HAP-1 (cell line): ENCODE measurements at regions not wholly inside any gene's neighbourhood (a gene's known extent, or its start where the extent isn't known, plus 50 kb on each side); places are given as distances from the start of the nearest gene placed in this dataset.
"Not testable (repeated sequence)": the region's sequence is repeated elsewhere in the genome, so short reads cannot be mapped to it uniquely, and the experiment has no call there.

ENCODE experiments used
- DNase-seq, 2 experiments: peaks; one replicate each; pipeline ENCODE4 v3.0.0-alpha.2; 2016 to 2020; ENCODE audit warnings: low spot score in 2 of 2
- H3K27me3 ChIP-seq: fragments of 250-450 bp; sonication (Bioruptor Pico); 2 replicates; pipeline ENCODE4 v1.5.1; 2020; ENCODE audit warnings: low read depth, mild to moderate bottlenecking, moderate library complexity
- H3K36me3 ChIP-seq: fragments of 250-450 bp; sonication (Bioruptor Pico); replicated peaks from 2 replicates; pipeline ENCODE4 v1.5.1; 2020; ENCODE audit warnings: mild to moderate bottlenecking
- H3K4me1 ChIP-seq: fragments of 250-450 bp; sonication (Bioruptor Pico); 2 replicates; pipeline ENCODE4 v1.5.1; 2020; ENCODE audit warnings: mild to moderate bottlenecking
- H3K4me3 ChIP-seq: fragments of 250-450 bp; sonication (Bioruptor Pico); 2 replicates; pipeline ENCODE4 v1.5.1; 2020; ENCODE audit warnings: mild to moderate bottlenecking, moderate library complexity
- H3K9me3 ChIP-seq: fragments of 250-450 bp; sonication (Bioruptor Pico); 2 replicates; pipeline ENCODE4 v1.5.1; 2020; ENCODE audit warnings: mild to moderate bottlenecking, moderate library complexity
- in situ Hi-C: fragments of 300-500 bp; cut with MboI; formaldehyde crosslinking; loops from 3 replicates; pipeline ENCODE4 v1.14.3; 2020; ENCODE audit warnings: low sequenced_read_pairs, inconsistent platforms, mixed read lengths

DNA sequence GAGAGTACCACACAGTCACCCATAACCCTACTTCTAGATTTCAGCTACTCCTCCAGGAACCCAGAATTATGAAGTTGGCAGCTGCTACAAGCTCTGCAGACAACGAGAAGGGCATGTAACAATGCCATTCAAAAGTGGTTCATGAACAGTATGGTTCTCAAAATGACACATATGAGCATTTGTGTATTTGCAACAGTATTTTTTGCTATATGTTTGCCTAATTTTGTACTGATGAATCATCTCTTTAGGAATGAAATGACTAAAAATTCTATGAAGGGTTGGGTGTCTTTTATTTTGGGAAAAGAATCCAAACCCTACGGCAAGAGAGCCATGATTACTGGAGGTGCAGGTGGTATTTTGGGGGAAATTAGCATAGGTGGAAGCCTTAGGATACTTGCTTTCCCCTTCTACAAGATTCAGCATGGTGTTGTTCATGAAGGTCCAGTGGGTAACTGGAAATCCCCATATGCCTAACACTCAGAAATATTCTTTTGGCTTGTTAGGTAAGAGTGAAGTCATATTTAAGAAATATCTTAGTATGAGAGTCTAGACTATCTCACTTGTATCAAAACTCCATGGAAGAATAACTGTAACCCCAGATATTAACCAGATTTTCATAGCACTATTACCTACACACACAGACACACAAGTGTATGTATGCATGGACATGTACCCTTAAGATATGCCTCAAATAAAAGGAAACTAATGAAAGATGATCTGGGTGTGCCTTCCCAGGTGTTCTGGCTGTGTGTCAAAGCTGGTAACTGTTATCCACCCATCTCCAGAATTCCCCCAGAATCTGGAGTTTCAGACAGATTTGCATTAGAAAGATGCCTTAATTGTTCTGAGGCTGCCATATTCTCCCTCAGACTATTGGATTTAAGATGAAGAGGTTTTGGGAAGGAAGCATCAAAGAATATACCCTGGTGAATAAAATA is 688.2 kb upstream of the SOX9 start:
- no peak overlapping the region for H3K4me3 ChIP-seq

DNA sequence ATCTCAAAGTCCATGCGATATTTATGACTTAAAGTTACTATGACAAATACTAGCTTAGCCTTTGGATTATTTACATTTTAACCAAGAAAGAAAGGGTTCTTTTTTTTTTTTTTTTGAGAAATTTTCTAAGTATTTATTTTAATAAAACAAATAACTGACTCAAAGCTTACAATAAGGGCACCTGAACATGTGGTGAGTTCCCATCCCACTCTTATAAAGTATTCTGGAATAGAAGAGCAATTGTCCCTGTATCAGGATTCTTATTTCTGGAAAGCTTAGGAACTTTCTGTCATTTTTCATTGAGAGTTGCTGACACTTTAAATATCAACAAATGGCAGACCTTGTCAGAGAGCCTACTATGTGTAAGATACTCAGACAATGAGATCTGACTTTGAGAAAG is 686.1 kb upstream of the SOX9 start:
- Histone ChIP-seq H3K4me3 (no peak overlapping the region), H3K36me3 (no peaks in the 10 kb centered on the region), H3K27me3 (no peaks in the 10 kb centered on the region), H3K4me1 (no peaks in the 10 kb centered on the region), H3K9me3 (no peaks in the 10 kb centered on the region)
- DNase-seq = no peak
- in situ Hi-C loops = no loop called here

More for the DNA sequence above, 688.2 kb upstream of the SOX9 start:
- in situ Hi-C loops = no loop called here
- Histone ChIP-seq H3K9me3 (no peaks in the 10 kb centered on the region), H3K4me1 (no peaks in the 10 kb centered on the region), H3K27me3 (no peaks in the 10 kb centered on the region), H3K36me3 (no peaks in the 10 kb centered on the region)
- DNase-seq = no peak

DNA sequence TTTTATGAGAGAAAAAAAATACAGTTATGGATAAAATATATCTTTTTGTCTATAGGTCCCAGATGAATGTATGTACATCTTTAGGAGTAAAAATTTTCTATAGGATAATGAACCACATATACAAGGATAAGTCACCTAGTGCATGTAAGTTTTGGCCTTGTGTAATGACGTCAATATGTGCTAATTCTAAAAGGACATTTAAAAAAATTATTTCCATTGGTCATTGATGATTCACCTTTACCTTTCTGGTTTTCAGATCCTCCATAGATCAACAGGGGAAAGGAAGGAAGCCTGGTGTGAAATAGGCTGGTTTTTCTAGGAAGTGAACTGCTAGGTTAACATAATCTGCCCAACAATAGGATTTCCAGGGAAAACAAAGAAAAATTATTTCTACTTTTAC is 684.3 kb upstream of the SOX9 start:
- in situ Hi-C loops = no loop called here

DNA sequence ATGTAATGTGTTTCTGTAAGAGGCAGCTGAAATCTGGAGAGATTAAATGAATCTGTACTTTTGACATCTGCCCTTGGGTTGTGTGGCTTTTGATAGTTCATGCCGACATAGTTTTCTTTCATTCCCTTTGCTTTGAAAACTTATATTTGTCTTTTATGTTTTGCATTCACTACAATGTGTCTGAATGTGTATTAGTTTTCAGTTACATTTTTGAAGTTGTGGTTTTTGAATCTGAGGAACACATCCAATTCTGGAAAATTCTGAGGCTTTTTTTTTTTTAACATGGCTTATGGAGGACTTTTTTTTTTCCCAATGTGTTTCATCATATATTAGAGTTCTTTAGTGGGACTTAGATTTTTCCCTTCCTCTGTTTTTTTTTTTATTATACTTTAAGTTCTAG is 683.7 kb upstream of the SOX9 start:
- Histone ChIP-seq H3K4me3 (no peak overlapping the region), H3K36me3 (no peaks in the 10 kb centered on the region), H3K27me3 (no peaks in the 10 kb centered on the region), H3K4me1 (no peaks in the 10 kb centered on the region), H3K9me3 (no peaks in the 10 kb centered on the region)
- no peak for DNase-seq
- in situ Hi-C loops = no loop called here

More for the DNA sequence above, 684.3 kb upstream of the SOX9 start:
- Histone ChIP-seq H3K4me1 (no peaks in the 10 kb centered on the region), H3K4me3 (no peak overlapping the region), H3K36me3 (no peaks in the 10 kb centered on the region), H3K9me3 (no peaks in the 10 kb centered on the region), H3K27me3 (no peaks in the 10 kb centered on the region)
- no peak for DNase-seq

DNA sequence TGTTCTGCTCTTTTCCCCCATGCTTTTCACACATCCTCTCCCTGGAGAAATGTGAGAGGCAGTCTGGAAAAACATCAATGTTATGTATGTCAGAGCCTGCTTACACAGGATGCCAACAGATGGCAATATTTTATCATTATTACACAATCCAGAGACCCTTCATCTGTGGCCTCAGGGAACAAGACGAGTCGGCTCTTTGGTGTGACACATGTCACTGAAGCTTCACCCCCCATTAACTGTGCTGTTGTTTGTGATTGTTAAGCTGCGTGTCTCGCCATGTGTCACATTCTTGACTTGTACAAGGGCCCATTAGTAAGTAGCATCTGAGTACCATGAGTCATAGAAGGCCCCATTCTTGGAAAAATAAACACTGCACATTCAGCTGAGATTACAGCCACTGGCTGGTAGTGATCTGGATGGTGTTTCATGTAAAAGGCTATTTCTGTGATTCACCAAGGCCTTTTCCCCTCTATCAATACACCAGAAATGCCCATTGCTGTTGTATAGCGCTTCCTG is 682.1 kb upstream of the SOX9 start:
- DNase-seq = no peak
- Histone ChIP-seq H3K36me3 (no peaks in the 10 kb centered on the region), H3K9me3 (no peaks in the 10 kb centered on the region), H3K27me3 (no peaks in the 10 kb centered on the region), H3K4me3 (no peak overlapping the region), H3K4me1 (no peaks in the 10 kb centered on the region)
- in situ Hi-C loops = no loop called here

DNA sequence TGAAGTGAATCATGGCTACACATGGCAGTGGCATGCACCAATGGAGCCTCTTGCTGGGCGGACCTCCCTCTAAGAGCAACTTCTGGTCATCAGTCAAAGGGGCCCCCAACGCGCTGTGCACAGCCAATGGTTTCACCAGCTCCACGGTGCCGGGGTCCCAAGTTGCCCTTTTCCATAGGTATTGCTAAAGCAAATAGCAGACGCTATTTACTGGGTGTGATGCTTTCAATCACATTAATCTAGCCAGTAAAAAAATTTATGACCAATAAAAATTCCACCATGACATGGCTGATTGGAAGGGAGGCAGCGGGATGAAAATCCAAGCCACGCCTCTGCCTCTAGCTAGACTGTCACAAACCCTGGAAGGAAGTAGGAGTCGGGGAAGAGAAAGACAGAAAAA is 680.3 kb upstream of the SOX9 start:
- in situ Hi-C loops = no loop called here
- no peak for DNase-seq
- H3K27me3 ChIP-seq = no peaks in the 10 kb centered on the region
- H3K4me1 ChIP-seq = no peaks in the 10 kb centered on the region
- H3K4me3 ChIP-seq = no peak overlapping the region
- H3K36me3 ChIP-seq = no peaks in the 10 kb centered on the region
- no peaks in the 10 kb centered on the region for H3K9me3 ChIP-seq

DNA sequence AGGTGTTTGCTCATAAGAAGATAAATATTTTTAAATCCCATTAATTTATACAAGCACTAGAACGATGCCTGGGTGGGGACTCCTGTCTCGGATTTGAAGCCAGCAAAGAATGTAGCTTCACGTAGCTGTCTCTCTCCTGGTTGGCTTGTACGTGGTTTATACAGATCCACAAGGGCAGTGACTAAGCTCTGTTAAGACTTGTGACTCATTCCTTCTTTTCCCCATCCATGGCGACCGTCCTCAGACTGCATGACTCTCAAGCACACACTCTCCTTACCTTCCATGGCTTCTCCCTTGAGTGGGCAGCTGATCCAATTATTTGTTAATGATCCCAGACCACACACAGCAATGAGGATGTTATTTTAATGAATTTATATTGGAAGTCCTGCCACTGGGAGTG is 679.7 kb upstream of the SOX9 start:
- Histone ChIP-seq H3K4me1 (no peaks in the 10 kb centered on the region), H3K9me3 (no peaks in the 10 kb centered on the region), H3K4me3 (no peak overlapping the region), H3K27me3 (no peaks in the 10 kb centered on the region), H3K36me3 (no peaks in the 10 kb centered on the region)
- no peak for DNase-seq
- in situ Hi-C loops = no loop called here

DNA sequence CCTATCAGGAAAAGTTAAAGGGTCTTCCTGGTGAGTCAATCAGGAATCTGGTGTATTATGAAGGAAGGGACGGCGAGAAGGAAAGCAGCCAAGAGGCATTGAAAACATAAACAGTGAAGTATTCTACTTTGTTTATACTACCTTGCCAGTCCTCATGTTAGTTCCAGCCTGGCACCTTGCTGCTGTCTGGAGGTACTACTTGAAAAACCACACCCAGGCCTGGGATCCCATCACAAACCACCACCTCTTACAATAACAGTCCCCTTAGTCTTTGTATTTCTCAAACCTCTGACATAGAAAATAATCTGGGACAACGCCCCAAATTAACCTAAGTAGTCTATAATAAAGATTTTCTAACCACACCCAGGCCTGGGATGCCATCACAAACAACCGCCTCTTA is 676.7 kb upstream of the SOX9 start:
- DNase-seq = no peak
- Histone ChIP-seq H3K27me3 (no peaks in the 10 kb centered on the region), H3K36me3 (no peaks in the 10 kb centered on the region), H3K4me1 (no peaks in the 10 kb centered on the region), H3K4me3 (no peak overlapping the region), H3K9me3 (no peaks in the 10 kb centered on the region)
- in situ Hi-C loops = no loop called here

DNA sequence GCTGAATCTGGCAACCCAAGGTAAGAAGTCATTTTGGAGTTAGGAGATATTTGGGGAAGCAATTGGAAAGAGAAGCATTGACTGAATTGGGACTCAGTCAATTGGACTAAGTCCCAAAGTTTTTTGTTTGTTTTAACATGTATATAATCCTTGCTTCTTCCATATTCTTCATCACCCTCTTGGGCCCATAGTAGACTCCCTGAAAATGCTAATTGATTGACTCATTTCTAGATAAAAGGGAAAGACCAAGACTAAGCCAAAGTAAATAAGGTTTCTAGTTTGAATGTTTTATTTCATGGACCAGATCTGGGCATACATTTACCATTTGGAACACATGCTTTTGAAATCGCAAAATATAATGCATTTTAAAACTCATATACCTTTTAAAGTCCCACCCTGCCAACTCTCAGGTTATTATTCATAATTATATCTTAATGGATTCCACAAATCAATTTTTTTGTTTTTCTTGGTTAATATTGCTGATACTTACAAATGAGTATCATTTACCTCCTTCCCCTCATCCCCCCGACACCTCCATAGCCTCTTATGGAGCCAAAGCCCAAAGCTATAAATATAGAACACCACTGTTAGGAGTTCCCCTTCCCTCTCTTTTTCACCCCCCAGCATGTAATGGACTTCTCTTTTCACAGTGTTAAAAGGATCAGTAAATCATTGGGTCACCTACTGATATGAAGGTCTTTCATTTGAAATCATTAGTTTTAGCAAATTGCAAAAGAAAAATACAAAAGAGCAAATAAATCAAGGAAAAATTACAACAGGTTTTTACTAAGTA is 674.0 kb upstream of the SOX9 start:
- no peaks in the 10 kb centered on the region for H3K9me3 ChIP-seq
- in situ Hi-C loops = no loop called here
- no peak overlapping the region for H3K4me3 ChIP-seq
- no peaks in the 10 kb centered on the region for H3K4me1 ChIP-seq
- no peaks in the 10 kb centered on the region for H3K27me3 ChIP-seq
- H3K36me3 ChIP-seq = no peaks in the 10 kb centered on the region
- no peak for DNase-seq

DNA sequence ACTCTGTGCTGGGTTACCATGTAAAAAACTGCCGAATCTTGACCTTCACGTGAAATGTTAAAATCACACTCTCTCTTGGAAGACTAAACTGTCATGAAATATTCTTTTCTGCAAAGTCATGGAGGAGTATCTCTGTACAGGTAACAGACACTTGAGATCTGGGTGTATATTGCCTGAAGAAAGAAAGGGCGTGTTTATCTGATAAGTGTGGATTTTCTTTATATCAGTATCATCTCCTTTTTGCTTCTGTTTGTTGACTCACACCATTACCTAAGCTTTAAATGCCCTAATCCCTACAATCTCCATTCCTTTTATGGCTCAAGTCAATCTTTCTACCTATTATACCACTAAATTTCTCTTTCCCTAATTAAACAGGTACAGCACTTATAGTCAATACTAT is 673.2 kb upstream of the SOX9 start:
- no peaks in the 10 kb centered on the region for H3K4me1 ChIP-seq
- H3K4me3 ChIP-seq = no peak overlapping the region
- no peaks in the 10 kb centered on the region for H3K9me3 ChIP-seq
- in situ Hi-C loops = no loop called here
- H3K27me3 ChIP-seq = no peaks in the 10 kb centered on the region
- no peaks in the 10 kb centered on the region for H3K36me3 ChIP-seq
- DNase-seq = no peak

DNA sequence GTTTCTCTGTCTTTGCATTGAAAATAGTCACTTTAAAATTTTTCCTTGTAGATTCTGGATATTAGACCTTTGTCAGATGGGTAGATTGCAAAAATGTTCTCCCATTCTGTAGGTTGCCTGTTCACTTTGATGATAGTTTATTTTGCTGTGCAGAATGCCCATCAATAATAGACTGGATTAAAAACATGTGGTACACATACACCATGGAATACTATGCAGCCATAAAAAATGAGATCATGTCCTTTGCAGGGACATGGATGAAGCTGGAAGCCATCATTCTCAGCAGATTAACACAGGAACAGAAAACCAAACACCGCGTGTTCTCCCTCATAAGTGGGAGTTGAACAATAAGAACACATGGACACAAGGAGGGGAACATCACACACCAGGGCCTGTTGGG is 670.2 kb upstream of the SOX9 start:
- in situ Hi-C loops = not testable (repeated sequence)

DNA sequence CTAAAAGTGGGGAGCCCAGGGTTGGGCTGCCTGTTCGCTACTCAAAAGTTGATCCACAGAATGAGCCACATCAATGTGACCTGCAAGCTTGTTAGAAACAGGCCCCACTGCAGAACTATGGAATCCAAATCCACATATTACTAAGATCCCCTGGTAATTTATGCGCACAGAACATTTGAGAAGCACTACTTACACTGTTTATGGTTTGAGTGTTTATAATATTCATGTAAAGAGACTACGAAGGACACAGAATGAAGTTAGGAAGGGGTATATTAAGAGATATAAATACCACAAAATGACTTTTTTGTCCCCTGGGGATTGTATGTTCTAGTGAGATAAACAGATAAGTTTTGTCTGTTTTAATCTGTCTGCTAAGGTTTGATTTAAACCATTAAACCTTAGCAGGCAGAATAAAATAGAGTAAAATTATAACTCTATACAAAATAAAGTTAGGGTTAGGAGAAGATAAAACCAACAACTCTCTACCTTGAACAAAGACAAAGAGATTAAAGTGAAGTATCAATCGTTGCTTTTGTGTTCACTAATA is 666.9 kb upstream of the SOX9 start:
- H3K27me3 ChIP-seq = no peaks in the 10 kb centered on the region
- no peaks in the 10 kb centered on the region for H3K4me1 ChIP-seq
- no peak overlapping the region for H3K4me3 ChIP-seq
- in situ Hi-C loops = no loop called here
- no peaks in the 10 kb centered on the region for H3K9me3 ChIP-seq
- DNase-seq = no peak
- no peaks in the 10 kb centered on the region for H3K36me3 ChIP-seq

More for the DNA sequence above, 670.2 kb upstream of the SOX9 start:
- not testable (repeated sequence) for H3K4me1 ChIP-seq, H3K27me3 ChIP-seq, DNase-seq, H3K4me3 ChIP-seq, H3K9me3 ChIP-seq, H3K36me3 ChIP-seq

DNA sequence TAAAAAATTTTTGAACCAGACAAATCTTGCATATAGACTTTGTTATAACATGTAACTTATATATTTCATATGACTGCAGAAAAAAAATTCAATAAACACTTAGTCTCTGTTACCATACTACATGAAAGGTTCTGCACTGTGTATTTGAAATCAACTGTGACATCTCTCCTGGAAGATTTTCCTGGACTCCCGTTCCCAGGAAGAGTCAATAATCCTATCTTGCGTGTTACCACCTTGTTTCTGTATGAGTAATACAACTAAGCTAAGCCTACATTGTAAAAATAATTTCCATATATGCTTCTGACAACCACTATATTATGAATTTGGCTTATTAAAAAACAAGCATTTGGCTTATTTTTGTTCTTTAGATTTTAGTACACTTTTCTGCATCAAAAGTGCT is 665.6 kb upstream of the SOX9 start:
- no peaks in the 10 kb centered on the region for H3K27me3 ChIP-seq
- in situ Hi-C loops = no loop called here
- H3K9me3 ChIP-seq = no peaks in the 10 kb centered on the region
- DNase-seq = no peak
- H3K36me3 ChIP-seq = no peaks in the 10 kb centered on the region
- no peak overlapping the region for H3K4me3 ChIP-seq
- H3K4me1 ChIP-seq = no peaks in the 10 kb centered on the region

DNA sequence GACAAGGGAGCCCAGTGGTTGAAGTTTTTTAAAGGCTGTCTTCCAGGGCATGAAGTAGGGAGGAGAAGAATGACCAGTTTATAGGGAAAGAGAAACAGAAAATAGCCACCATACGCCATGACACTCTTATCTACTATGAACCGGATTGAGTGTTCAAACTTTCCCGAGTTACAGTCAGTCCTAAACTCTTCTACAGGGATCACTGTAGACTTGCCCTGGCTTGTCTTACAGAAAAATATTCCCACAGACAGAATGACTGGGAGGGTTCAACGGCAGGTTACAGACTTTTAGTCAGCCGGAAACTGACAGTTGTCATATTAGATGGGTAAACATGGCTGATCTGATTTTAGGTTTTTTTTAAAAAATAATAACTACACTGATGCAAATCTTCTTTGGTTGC is 662.5 kb upstream of the SOX9 start:
- Histone ChIP-seq H3K9me3 (no peaks in the 10 kb centered on the region), H3K4me3 (no peak overlapping the region), H3K4me1 (no peaks in the 10 kb centered on the region), H3K27me3 (no peaks in the 10 kb centered on the region), H3K36me3 (no peaks in the 10 kb centered on the region)
- DNase-seq = no peak
- in situ Hi-C loops = no loop called here
